A549 (cell line): ENCODE measurements at regions not wholly inside any gene's neighbourhood (a gene's known extent, or its start where the extent isn't known, plus 50 kb on each side); places are given as distances from the start of the nearest gene placed in this dataset.
"Not testable (repeated sequence)": the region's sequence is repeated elsewhere in the genome, so short reads cannot be mapped to it uniquely, and the experiment has no call there.

Source experiments
- ATAC-seq, 2 experiments: fragments of 200-7000 bp in 1 of 2; fragments of >200 bp in 1 of 2; cut with Nextera tagmentation in 1 of 2; cut with Tn5 transposase in 1 of 2; 3 replicates each; pipeline versions ENCODE4 v1.8.0 to v1.9.1; 2018 to 2020; ENCODE audit warnings: mild to moderate bottlenecking in 1 of 2, moderate library complexity in 1 of 2
- CTCF ChIA-PET: fragments of 300-600 bp; sonication (Branson Sonifier 250); formaldehyde crosslinking; extraction: SDS; loops from one replicate; lab custom pipeline; 2021; ENCODE audit warnings: antibody characterized with exemption, inconsistent platforms; lab: Yijun Ruan, JAX
- POLR2A ChIA-PET: fragments of 350-600 bp; formaldehyde crosslinking; extraction: SDS; loops from one replicate; lab custom pipeline; 2021; ENCODE audit warnings: antibody characterized with exemption, inconsistent platforms; lab: Yijun Ruan, JAX
- DNase-seq, 2 experiments: peaks; one replicate each; pipeline versions ENCODE4 v3.0.0 to v3.0.0-alpha.2; 2011 to 2016; ENCODE audit warnings: low read depth in 1 of 2, low spot score in 1 of 2
- FAIRE-seq: peaks from 2 replicates; lab custom pipeline; 2011; peaks lifted over from hg19 to GRCh38; lab: Jason Lieb, UNC
- H3K27ac ChIP-seq, 2 experiments: fragments of >200 bp; sonication (Bioruptor Twin); formaldehyde crosslinking; 3 replicates each; pipeline ENCODE4 v1.5.1; 2016 to 2017
- H3K4me1 ChIP-seq: fragments of >200 bp; sonication (Bioruptor Twin); formaldehyde crosslinking; 3 replicates; pipeline ENCODE4 v1.6.1; 2016
- H3K4me2 ChIP-seq: fragments of >200 bp; sonication (Bioruptor Twin); formaldehyde crosslinking; 3 replicates; pipeline ENCODE4 v1.6.1; 2016
- H3K4me3 ChIP-seq: fragments of >200 bp; sonication (Bioruptor Twin); formaldehyde crosslinking; 3 replicates; pipeline ENCODE4 v1.5.1; 2016
- H3K9me3 ChIP-seq: fragments of >200 bp; sonication (Bioruptor Twin); formaldehyde crosslinking; 3 replicates; pipeline ENCODE4 v1.6.1; 2016
- BHLHE40 ChIP-seq: IDR thresholded peaks from 2 replicates; pipeline ENCODE4 v1.6.1; 2012; ENCODE audit warnings: low read depth, low read length, inconsistent platforms
- CBX8 ChIP-seq: fragments of 200-600 bp; sonication (generic); IDR thresholded peaks from 2 replicates; pipeline ENCODE4 v1.6.1; 2016
- FOXS1 ChIP-seq: fragments of 250-450 bp; sonication (Bioruptor Pico); IDR thresholded peaks from 2 replicates; pipeline ENCODE4 v1.5.0; 2020; ENCODE audit warnings: mild to moderate bottlenecking, moderate library complexity
- GATA3 ChIP-seq: IDR thresholded peaks from 2 replicates; pipeline ENCODE4 v1.6.1; 2012; ENCODE audit warnings: borderline replicate concordance
- HDAC2 ChIP-seq: fragments of 200-600 bp; sonication (generic); IDR thresholded peaks from 2 replicates; pipeline ENCODE4 v1.6.1; 2016
- HEYL ChIP-seq: fragments of 250-450 bp; sonication (Bioruptor Pico); IDR thresholded peaks from 2 replicates; pipeline ENCODE4 v1.8.0; 2021; ENCODE audit warnings: mild to moderate bottlenecking, moderate library complexity
- HOXB5 ChIP-seq: fragments of 250-450 bp; sonication (Bioruptor Pico); IDR thresholded peaks from 2 replicates; pipeline ENCODE4 v1.5.0; 2020; ENCODE audit warnings: mild to moderate bottlenecking, moderate library complexity
- JUN ChIP-seq, 2 experiments: fragments of >200 bp; sonication (Bioruptor Twin); formaldehyde crosslinking; IDR thresholded peaks; 2 replicates in 1 of 2; 3 replicates in 1 of 2; pipeline ENCODE4 v1.6.1; 2016 to 2017
- JUNB ChIP-seq: fragments of >200 bp; sonication (Bioruptor Twin); formaldehyde crosslinking; IDR thresholded peaks from 2 replicates; pipeline ENCODE4 v1.6.1; 2016
- KDM1A ChIP-seq: fragments of 200-600 bp; sonication (generic); IDR thresholded peaks from 2 replicates; pipeline ENCODE4 v1.6.1; 2016; ENCODE audit warnings: low read depth, mild to moderate bottlenecking
- MAFK ChIP-seq: fragments of 450-650 bp; IDR thresholded peaks from 2 replicates; pipeline ENCODE4 v1.6.1; 2014; ENCODE audit not compliant: partially characterized antibody
- MYC ChIP-seq: IDR thresholded peaks from 2 replicates; pipeline ENCODE4 v1.6.1; 2012; ENCODE audit warnings: mild to moderate bottlenecking, inconsistent platforms, low read length, improper control_type of control experiment, borderline replicate concordance
- NFE2L2 ChIP-seq: fragments of 150-350 bp; conservative IDR thresholded peaks from 2 replicates; pipeline ENCODE4 v1.6.1; 2014; ENCODE audit warnings: low read length
- NPAS2 ChIP-seq: fragments of 250-450 bp; sonication (Bioruptor Pico); IDR thresholded peaks from 2 replicates; pipeline ENCODE4 v1.8.0; 2022; ENCODE audit warnings: mild to moderate bottlenecking, moderate library complexity, borderline replicate concordance
- NR3C1 ChIP-seq: fragments of >200 bp; sonication (Bioruptor Twin); formaldehyde crosslinking; IDR thresholded peaks from 3 replicates; pipeline ENCODE4 v1.6.1; 2017
- POLR2A ChIP-seq: IDR thresholded peaks from 2 replicates; pipeline ENCODE4 v1.6.1; 2012; ENCODE audit warnings: mild to moderate bottlenecking, low read length
- POLR2AphosphoS2 ChIP-seq: conservative IDR thresholded peaks from 2 replicates; pipeline ENCODE4 v1.6.1; 2012; ENCODE audit warnings: low read length, improper control_type of control experiment, inconsistent platforms
- RARB ChIP-seq: fragments of 250-450 bp; sonication (Bioruptor Pico); IDR thresholded peaks from 2 replicates; pipeline ENCODE4 v1.8.0; 2021; ENCODE audit warnings: mild to moderate bottlenecking, moderate library complexity
- RFX5 ChIP-seq: fragments of 450-650 bp; IDR thresholded peaks from 2 replicates; pipeline ENCODE4 v1.7.1; 2014; ENCODE audit warnings: antibody characterized with exemption, mild to moderate bottlenecking, moderate library complexity
- RNF2 ChIP-seq: fragments of 200-600 bp; sonication (generic); IDR thresholded peaks from 2 replicates; pipeline ENCODE4 v1.6.1; 2016; ENCODE audit warnings: low read depth, mild to moderate bottlenecking, antibody characterized with exemption, moderate library complexity, borderline replicate concordance
- SMC3 ChIP-seq: fragments of >200 bp; sonication (Bioruptor Twin); formaldehyde crosslinking; IDR thresholded peaks from 3 replicates; pipeline ENCODE4 v1.6.1; 2018; ENCODE audit warnings: inconsistent platforms
- TFCP2L1 ChIP-seq: fragments of 250-450 bp; sonication (Bioruptor Pico); IDR thresholded peaks from 2 replicates; pipeline ENCODE4 v1.5.0; 2021; ENCODE audit warnings: mild to moderate bottlenecking
- TP53 ChIP-seq: fragments of 250-450 bp; sonication (Bioruptor Pico); IDR thresholded peaks from 2 replicates; pipeline ENCODE4 v1.5.0; 2021; ENCODE audit warnings: mild to moderate bottlenecking, moderate library complexity
- ZFP36 ChIP-seq: fragments of 450-650 bp; IDR thresholded peaks from 2 replicates; pipeline ENCODE4 v1.6.1; 2014; ENCODE audit warnings: borderline replicate concordance; ENCODE audit not compliant: partially characterized antibody
- WGBS: methylation state at CpG from one replicate; pipeline ENCODE4 v1.1.6; 2017; ENCODE audit errors: missing lambda C conversion rate; 5-methylcytosine and 5-hydroxymethylcytosine counted together
- TF ChIP-seq, protein P1 (sequence below): fragments of >200 bp; sonication (Bioruptor Twin); formaldehyde crosslinking; IDR thresholded peaks from 3 replicates; pipeline ENCODE4 v1.6.1; 2016
- TF ChIP-seq, protein P2 (sequence below): fragments of >200 bp; sonication (Bioruptor Twin); formaldehyde crosslinking; IDR thresholded peaks from 2 replicates; pipeline ENCODE4 v1.6.1; 2016
- TF ChIP-seq, protein P3 (sequence below): fragments of 250-450 bp; sonication (Bioruptor Pico); IDR thresholded peaks from 2 replicates; pipeline ENCODE4 v1.5.0; 2020; ENCODE audit warnings: low read depth, mild to moderate bottlenecking, moderate library complexity
- TF ChIP-seq, protein P4 (sequence below): IDR thresholded peaks from 2 replicates; pipeline ENCODE4 v1.6.1; 2012; ENCODE audit warnings: low read depth, borderline replicate concordance
- TF ChIP-seq, protein P5 (sequence below): IDR thresholded peaks from 2 replicates; pipeline ENCODE4 v1.6.1; 2012
- TF ChIP-seq, protein P6 (sequence below): fragments of 450-650 bp; IDR thresholded peaks from 2 replicates; pipeline ENCODE4 v1.6.1; 2014; ENCODE audit warnings: antibody characterized with exemption

DNA sequence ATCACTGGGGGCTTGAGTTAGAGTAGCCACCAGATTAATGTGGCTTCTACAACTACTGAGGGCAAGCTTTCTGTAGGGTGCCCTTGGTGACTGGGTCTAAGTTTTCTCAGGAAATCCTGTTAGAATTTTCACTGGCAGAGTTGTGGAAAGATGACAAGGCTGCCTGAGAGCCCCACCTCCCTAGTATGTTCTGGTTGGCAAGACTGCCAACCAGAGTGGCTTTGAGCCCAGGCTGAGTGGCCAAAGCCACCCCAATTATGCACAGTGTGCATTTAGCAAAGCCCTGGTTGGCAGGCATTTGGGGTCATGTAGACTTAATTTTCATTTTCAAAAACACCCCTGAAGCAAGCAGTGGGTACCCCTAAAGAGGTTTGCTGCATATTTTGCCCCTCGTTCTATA lies 136.7 kb upstream of the HAPLN1 start:
- POLR2A ChIA-PET, result no interaction called here
- Histone ChIP-seq H3K9me3 (no peaks in the 10 kb centered on the region), H3K4me3 (no peak overlapping the region), H3K4me1 (no peaks in the 10 kb centered on the region), H3K4me2 (no peak overlapping the region)
- WGBS, result 4% methylated on average over 1 of the region's 1 CpG
- ATAC-seq, result no peak
- CTCF ChIA-PET, result no interaction called here
- TF ChIP-seq HDAC2 (no peak), CBX8 (no peak), TP53 (CRISPR knock-in tag) (no peak), RARB (CRISPR knock-in tag) (no peak), POLR2AphosphoS2 (no peak), TFCP2L1 (CRISPR knock-in tag) (no peak), HEYL (CRISPR knock-in tag) (no peak), HOXB5 (CRISPR knock-in tag) (no peak), POLR2A (no peak), NPAS2 (CRISPR knock-in tag) (no peak), ZFP36 (no peak), JUN (IDR thresholded peaks at IDR 0.05) (no peak), NFE2L2 (no peak)
- TF ChIP-seq, protein P1, sequence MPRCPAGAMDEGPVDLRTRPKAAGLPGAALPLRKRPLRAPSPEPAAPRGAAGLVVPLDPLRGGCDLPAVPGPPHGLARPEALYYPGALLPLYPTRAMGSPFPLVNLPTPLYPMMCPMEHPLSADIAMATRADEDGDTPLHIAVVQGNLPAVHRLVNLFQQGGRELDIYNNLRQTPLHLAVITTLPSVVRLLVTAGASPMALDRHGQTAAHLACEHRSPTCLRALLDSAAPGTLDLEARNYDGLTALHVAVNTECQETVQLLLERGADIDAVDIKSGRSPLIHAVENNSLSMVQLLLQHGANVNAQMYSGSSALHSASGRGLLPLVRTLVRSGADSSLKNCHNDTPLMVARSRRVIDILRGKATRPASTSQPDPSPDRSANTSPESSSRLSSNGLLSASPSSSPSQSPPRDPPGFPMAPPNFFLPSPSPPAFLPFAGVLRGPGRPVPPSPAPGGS, result no peak
- TF ChIP-seq, all 56 proteins: peak for 0
- no peak overlapping the region for H3K27ac ChIP-seq
- FAIRE-seq (no peak), DNase-seq (no peak)

DNA sequence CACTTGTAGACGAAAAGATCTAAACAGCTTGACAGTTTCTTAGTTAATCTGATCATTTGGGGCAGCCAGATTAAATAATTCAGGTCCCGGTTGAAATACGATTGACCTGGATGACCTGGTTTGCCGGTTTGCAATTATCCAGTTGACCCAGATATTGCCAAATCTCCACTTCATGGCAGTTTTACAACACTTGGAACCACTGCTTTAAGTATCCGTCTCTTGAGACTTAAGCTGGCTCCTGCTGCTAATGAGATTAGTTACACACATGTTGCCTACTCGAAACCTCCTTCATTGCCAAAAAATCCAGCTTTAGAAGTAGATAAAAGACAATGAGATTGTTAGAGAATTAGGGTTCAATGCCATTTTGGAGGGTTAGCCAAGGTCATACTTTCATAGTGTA lies 136.2 kb upstream of the HAPLN1 start:
- Histone ChIP-seq H3K4me3 (no peak overlapping the region), H3K4me1 (no peaks in the 10 kb centered on the region), H3K27ac (no peak overlapping the region), H3K4me2 (no peak overlapping the region), H3K9me3 (no peaks in the 10 kb centered on the region)
- FAIRE-seq (no peak), ATAC-seq (no peak), DNase-seq (no peak)
- CTCF ChIA-PET, result no interaction called here
- 26% methylated on average over 6 of the region's 6 CpGs for WGBS
- TF ChIP-seq FOXS1 (CRISPR knock-in tag) (no peak), KDM1A (no peak), MYC (no peak), POLR2A (no peak)
- POLR2A ChIA-PET, result no interaction called here

DNA sequence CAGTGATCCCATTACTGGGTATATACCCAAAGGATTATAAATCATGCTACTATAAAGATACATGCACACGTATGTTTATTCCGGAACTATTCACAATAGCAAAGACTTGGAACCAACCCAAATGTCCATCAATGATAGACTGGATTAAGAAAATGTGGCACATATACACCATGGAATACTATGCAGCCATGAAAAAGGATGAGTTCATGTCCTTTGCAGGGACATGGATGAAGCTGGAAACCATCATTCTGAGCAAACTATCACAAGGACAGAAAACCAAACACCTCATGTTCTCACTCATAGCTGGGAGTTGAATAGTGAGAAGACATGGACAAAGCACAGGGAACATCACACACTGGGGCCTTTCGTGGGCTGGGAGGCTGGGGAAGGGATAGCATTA lies 129.8 kb upstream of the HAPLN1 start:
- H3K9me3 ChIP-seq, ATAC-seq, CTCF ChIA-PET, H3K27ac ChIP-seq, H3K4me2 ChIP-seq, DNase-seq, FAIRE-seq, POLR2A ChIA-PET, H3K4me3 ChIP-seq, H3K4me1 ChIP-seq: not testable (repeated sequence)
- WGBS, result 40% methylated on average over 3 of the region's 3 CpGs

DNA sequence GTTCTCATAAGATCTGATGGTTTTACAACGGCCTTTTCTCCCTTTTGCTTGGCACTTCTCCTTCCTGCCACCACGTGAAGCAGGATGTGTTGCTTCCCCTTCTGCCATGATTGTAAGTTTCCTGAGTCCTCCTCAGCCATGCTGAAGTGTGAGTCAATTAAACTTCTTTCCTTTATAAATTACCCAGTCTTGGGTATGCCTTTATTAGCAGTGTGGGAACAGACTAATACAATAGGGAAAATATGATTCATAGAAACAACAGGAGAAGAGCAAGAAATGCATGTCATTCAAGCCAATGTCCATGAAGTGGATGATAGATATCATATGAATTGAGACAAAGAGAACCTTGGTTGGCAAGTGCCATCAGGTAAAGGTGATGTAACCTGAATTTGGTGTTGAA lies 128.3 kb upstream of the HAPLN1 start:
- Histone ChIP-seq H3K4me1 (no peaks in the 10 kb centered on the region), H3K9me3 (no peaks in the 10 kb centered on the region)
- WGBS, result 0% methylated on average over 2 of the region's 2 CpGs

More for the DNA sequence above, 128.3 kb upstream of the HAPLN1 start:
- no peak for TF ChIP-seq FOXS1 (CRISPR knock-in tag)
- TF ChIP-seq, protein P2, sequence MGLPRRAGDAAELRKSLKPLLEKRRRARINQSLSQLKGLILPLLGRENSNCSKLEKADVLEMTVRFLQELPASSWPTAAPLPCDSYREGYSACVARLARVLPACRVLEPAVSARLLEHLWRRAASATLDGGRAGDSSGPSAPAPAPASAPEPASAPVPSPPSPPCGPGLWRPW, result no peak
- no peak for TF ChIP-seq TP53 (CRISPR knock-in tag)
- no peak for TF ChIP-seq RARB (CRISPR knock-in tag)
- TF ChIP-seq HEYL (CRISPR knock-in tag), result no peak
- no peak for TF ChIP-seq NR3C1
- no peak for TF ChIP-seq RNF2
- no peak for TF ChIP-seq HOXB5 (CRISPR knock-in tag)
- no peak for TF ChIP-seq GATA3
- no peak for TF ChIP-seq BHLHE40
- TF ChIP-seq, protein P3, sequence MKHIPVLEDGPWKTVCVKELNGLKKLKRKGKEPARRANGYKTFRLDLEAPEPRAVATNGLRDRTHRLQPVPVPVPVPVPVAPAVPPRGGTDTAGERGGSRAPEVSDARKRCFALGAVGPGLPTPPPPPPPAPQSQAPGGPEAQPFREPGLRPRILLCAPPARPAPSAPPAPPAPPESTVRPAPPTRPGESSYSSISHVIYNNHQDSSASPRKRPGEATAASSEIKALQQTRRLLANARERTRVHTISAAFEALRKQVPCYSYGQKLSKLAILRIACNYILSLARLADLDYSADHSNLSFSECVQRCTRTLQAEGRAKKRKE (CRISPR knock-in tag), result no peak
- TF ChIP-seq, protein P4, sequence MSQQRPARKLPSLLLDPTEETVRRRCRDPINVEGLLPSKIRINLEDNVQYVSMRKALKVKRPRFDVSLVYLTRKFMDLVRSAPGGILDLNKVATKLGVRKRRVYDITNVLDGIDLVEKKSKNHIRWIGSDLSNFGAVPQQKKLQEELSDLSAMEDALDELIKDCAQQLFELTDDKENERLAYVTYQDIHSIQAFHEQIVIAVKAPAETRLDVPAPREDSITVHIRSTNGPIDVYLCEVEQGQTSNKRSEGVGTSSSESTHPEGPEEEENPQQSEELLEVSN, result no peak
- TF ChIP-seq MAFK, result no peak
- no peak for TF ChIP-seq SMC3
- TF ChIP-seq JUNB, result no peak
- TF ChIP-seq, protein P5, sequence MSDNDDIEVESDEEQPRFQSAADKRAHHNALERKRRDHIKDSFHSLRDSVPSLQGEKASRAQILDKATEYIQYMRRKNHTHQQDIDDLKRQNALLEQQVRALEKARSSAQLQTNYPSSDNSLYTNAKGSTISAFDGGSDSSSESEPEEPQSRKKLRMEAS, result no peak
- TF ChIP-seq RFX5, result no peak
- TF ChIP-seq, protein P6, sequence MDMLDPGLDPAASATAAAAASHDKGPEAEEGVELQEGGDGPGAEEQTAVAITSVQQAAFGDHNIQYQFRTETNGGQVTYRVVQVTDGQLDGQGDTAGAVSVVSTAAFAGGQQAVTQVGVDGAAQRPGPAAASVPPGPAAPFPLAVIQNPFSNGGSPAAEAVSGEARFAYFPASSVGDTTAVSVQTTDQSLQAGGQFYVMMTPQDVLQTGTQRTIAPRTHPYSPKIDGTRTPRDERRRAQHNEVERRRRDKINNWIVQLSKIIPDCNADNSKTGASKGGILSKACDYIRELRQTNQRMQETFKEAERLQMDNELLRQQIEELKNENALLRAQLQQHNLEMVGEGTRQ, result no peak
- TF ChIP-seq, all 56 proteins: peak for 0
- FAIRE-seq (no peak), DNase-seq (no peak), ATAC-seq (no peak)
- ChIA-PET POLR2A (no interaction called here), CTCF (no interaction called here)
- H3K27ac ChIP-seq, result no peak overlapping the region
- no peak overlapping the region for H3K4me3 ChIP-seq
- H3K4me2 ChIP-seq, result no peak overlapping the region
